HepG2 (cell line): ENCODE measurements at regions not wholly inside any gene's neighbourhood (a gene's known extent, or its start where the extent isn't known, plus 50 kb on each side); places are given as distances from the start of the nearest gene placed in this dataset.

Source experiments
- ATAC-seq: fragments of 200-7000 bp; cut with Tn5 transposase; 3 replicates; pipeline ENCODE4 v1.9.1; 2020; ENCODE audit warnings: mild to moderate bottlenecking, moderate library complexity
- BruUV-seq: library from RNA; stranded (reverse); fragments of 400-500 nt; replicated peaks from 2 replicates; lab custom pipeline; 2021; lab: Mats Ljungman, UMichigan
- CTCF ChIA-PET: fragments of 300-600 bp; formaldehyde crosslinking; extraction: SDS; loops from one replicate; lab custom pipeline; 2021; ENCODE audit warnings: low total read pairs, inconsistent platforms, low intra/inter-chr PET ratio; lab: Yijun Ruan, JAX
- POLR2A ChIA-PET: fragments of 350-600 bp; sonication (Branson Sonifier 250); formaldehyde crosslinking; loops from one replicate; lab custom pipeline; 2020; ENCODE audit warnings: antibody characterized with exemption, inconsistent platforms; lab: Yijun Ruan, JAX
- DNase-seq: peaks from one replicate; pipeline ENCODE4 v3.0.0-alpha.2; 2015; ENCODE audit warnings: low spot score
- FAIRE-seq: peaks from 3 replicates; lab custom pipeline; 2011; peaks lifted over from hg19 to GRCh38; lab: Jason Lieb, UNC
- H2AFZ ChIP-seq: one replicate; pipeline ENCODE4 v1.6.1; 2011; ENCODE audit warnings: low read length, inconsistent platforms
- H3K27ac ChIP-seq: fragments of 300-600 bp; 3 replicates; pipeline ENCODE4 v1.8.0; 2011; ENCODE audit warnings: mixed run types, mild to moderate bottlenecking, mixed read lengths, low read length, inconsistent platforms; ENCODE audit not compliant: insufficient read depth; ENCODE audit errors: extremely low read length
- H3K27me3 ChIP-seq, 2 experiments: fragments of 200-600 bp in 1 of 2; 2 replicates in 1 of 2; 3 replicates in 1 of 2; pipeline versions ENCODE4 v1.6.0 to v1.8.0; 2011; ENCODE audit warnings: low read length in 2 of 2, mild to moderate bottlenecking in 2 of 2, moderate library complexity in 2 of 2, inconsistent platforms in 1 of 2; ENCODE audit not compliant: insufficient read depth in 2 of 2, control insufficient read depth in 1 of 2
- H3K36me3 ChIP-seq, 2 experiments: fragments of 200-600 bp in 1 of 2; replicated peaks in 1 of 2; 2 replicates in 1 of 2; 3 replicates in 1 of 2; pipeline versions ENCODE4 v1.5.1 to v1.8.0; 2011; ENCODE audit warnings: low read length in 2 of 2, inconsistent platforms in 1 of 2; ENCODE audit not compliant: insufficient read depth in 2 of 2, control insufficient read depth in 1 of 2
- H3K4me1 ChIP-seq: 2 replicates; pipeline ENCODE4 v1.5.1; 2012; ENCODE audit warnings: low read length, inconsistent platforms; ENCODE audit not compliant: insufficient read depth
- H3K4me2 ChIP-seq: 2 replicates; pipeline ENCODE4 v1.6.0; 2011; ENCODE audit warnings: low read depth, low read length, inconsistent platforms
- H3K4me3 ChIP-seq, 3 experiments: fragments of 200-600 bp in 1 of 3; sonication (generic), shearing (Covaris generic) in 1 of 3; replicated peaks in 1 of 3; 2 replicates each; pipeline ENCODE4 v1.5.1; 2011 to 2016; ENCODE audit warnings: low read length in 3 of 3, inconsistent platforms in 2 of 3, low read depth in 2 of 3, mild to moderate bottlenecking in 2 of 3, control low read depth in 1 of 3, mixed read lengths in 1 of 3; ENCODE audit not compliant: insufficient read depth in 1 of 3
- H3K79me2 ChIP-seq: one replicate; pipeline ENCODE4 v1.6.1; 2011; ENCODE audit warnings: low read length, inconsistent platforms; ENCODE audit not compliant: insufficient read depth
- H3K9ac ChIP-seq: 2 replicates; pipeline ENCODE4 v1.6.0; 2011; ENCODE audit warnings: mild to moderate bottlenecking, low read depth, low read length, inconsistent platforms; ENCODE audit not compliant: insufficient read depth
- H3K9me3 ChIP-seq: 2 replicates; pipeline ENCODE4 v1.5.1; 2012; ENCODE audit warnings: mild to moderate bottlenecking, low read length
- H4K20me1 ChIP-seq: 2 replicates; pipeline ENCODE4 v1.6.0; 2011; ENCODE audit warnings: inconsistent platforms, mild to moderate bottlenecking, low read length, moderate library complexity; ENCODE audit not compliant: insufficient read depth
- HNF4G ChIP-seq, 2 experiments: sonication (generic) in 1 of 2; formaldehyde crosslinking in 1 of 2; IDR thresholded peaks; 2 replicates each; pipeline versions ENCODE4 v1.4.0 to v1.6.1; 2011 to 2020; ENCODE audit warnings: borderline replicate concordance in 2 of 2, low read depth in 2 of 2, mild to moderate bottlenecking in 2 of 2, low read length in 1 of 2, missing genetic modification reagents in 1 of 2, moderate library complexity in 1 of 2
- PHF5A ChIP-seq: IDR thresholded peaks from one replicate; pipeline ENCODE4 v1.6.1; 2018; ENCODE audit warnings: low read depth, missing genetic modification reagents; ENCODE audit not compliant: unreplicated experiment
- SMARCC2 ChIP-seq: fragments of 450-650 bp; IDR thresholded peaks from 2 replicates; pipeline ENCODE4 v1.6.1; 2017; ENCODE audit warnings: antibody characterized with exemption, mild to moderate bottlenecking
- SP140L ChIP-seq: sonication (generic); formaldehyde crosslinking; IDR thresholded peaks from 2 replicates; pipeline ENCODE4 v1.4.0; 2020; ENCODE audit warnings: missing genetic modification reagents, borderline replicate concordance
- YY1 ChIP-seq: IDR thresholded peaks from 2 replicates; pipeline ENCODE4 v1.6.1; 2011; ENCODE audit warnings: low read length, low read depth, moderate library complexity, mild to moderate bottlenecking; ENCODE audit not compliant: insufficient read depth, insufficient replicate concordance
- ZFP91 ChIP-seq: sonication (generic); formaldehyde crosslinking; IDR thresholded peaks from 2 replicates; pipeline ENCODE4 v1.9.0; 2022; ENCODE audit warnings: missing genetic modification reagents, mild to moderate bottlenecking, borderline replicate concordance
- ZNF10 ChIP-seq: sonication (generic); formaldehyde crosslinking; IDR thresholded peaks from 2 replicates; pipeline ENCODE4 v1.4.0; 2020; ENCODE audit warnings: mild to moderate bottlenecking, low read depth, missing genetic modification reagents, borderline replicate concordance
- ZNF530 ChIP-seq: sonication (generic); formaldehyde crosslinking; IDR thresholded peaks from 2 replicates; pipeline ENCODE4 v1.5.0; 2020; ENCODE audit warnings: low read depth, mild to moderate bottlenecking, missing genetic modification reagents
- ZNF672 ChIP-seq: sonication (generic); formaldehyde crosslinking; IDR thresholded peaks from 2 replicates; pipeline ENCODE4 v1.8.1; 2022; ENCODE audit warnings: missing genetic modification reagents
- WGBS: methylation state at CpG from one replicate; pipeline ENCODE4 v1.1.6; 2017; ENCODE audit warnings: low lambda C conversion rate; 5-methylcytosine and 5-hydroxymethylcytosine counted together
- in situ Hi-C: cut with HindIII; loops from 2 replicates; pipeline ENCODE4 v1.10.0; 2017; ENCODE audit warnings: low pct_unique_long_range_greater_than_20kb; ENCODE audit not compliant: extremely low pct_ligation_motif_present
- intact Hi-C: fragments of 100-400 bp; cut with micrococcal nuclease; formaldehyde crosslinking; loops from one replicate; pipeline ENCODE4 v1.10.0; 2022; ENCODE audit not compliant: unreplicated experiment

GRCh38 chr4:79201971-79202370, 123.9 kb downstream of the NAA11 start:
- H3K4me3 ChIP-seq: no peak overlapping the region
- no peaks in the 10 kb centered on the region for H3K4me1 ChIP-seq
- ChIA-PET CTCF (no interaction called here), POLR2A (no interaction called here)
- FAIRE-seq (no peak), DNase-seq (no peak), ATAC-seq (no peak)
- in situ Hi-C loops (no loop called here), intact Hi-C loops (no loop called here)
- H3K27me3 ChIP-seq: no peaks in the 10 kb centered on the region
- no peaks in the 10 kb centered on the region for H4K20me1 ChIP-seq
- no peak for TF ChIP-seq ZNF672
- TF ChIP-seq SP140L: no peak
- H2AFZ ChIP-seq: no peak overlapping the region
- no peaks in the 10 kb centered on the region for H3K9me3 ChIP-seq
- H3K36me3 ChIP-seq: no peaks in the 10 kb centered on the region
- no peak overlapping the region for H3K9ac ChIP-seq
- no peak overlapping the region for H3K4me2 ChIP-seq
- BruUV-seq: no TSS peak
- no peak overlapping the region for H3K27ac ChIP-seq
- 0% methylated on average over 2 of the region's 2 CpGs for WGBS
- H3K79me2 ChIP-seq: no peaks in the 10 kb centered on the region

DNA sequence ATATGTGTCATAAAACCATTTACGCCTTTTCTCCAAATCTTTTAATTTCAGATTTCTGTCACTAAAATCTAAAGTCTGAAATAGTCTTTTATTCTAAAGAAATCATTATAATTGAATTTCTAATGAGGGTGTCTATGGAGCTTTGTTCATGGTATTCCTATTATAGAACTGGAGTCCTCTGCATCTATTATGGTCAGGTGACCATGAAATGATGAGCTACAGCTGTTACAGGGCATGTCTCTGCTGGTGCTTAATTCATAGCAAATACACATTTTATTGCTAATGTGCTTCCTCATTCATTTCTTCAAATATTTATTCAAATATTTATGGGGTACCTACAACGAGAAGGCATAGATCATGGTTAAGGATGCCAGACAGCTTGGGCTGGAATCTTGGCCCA, 126.1 kb downstream of the NAA11 start:
- ChIA-PET POLR2A (no interaction called here), CTCF (no interaction called here)
- Histone ChIP-seq H3K4me1 (no peaks in the 10 kb centered on the region), H3K36me3 (no peaks in the 10 kb centered on the region), H3K9me3 (no peaks in the 10 kb centered on the region), H3K79me2 (no peaks in the 10 kb centered on the region), H2AFZ (no peak overlapping the region), H3K27me3 (no peaks in the 10 kb centered on the region), H3K9ac (no peak overlapping the region), H4K20me1 (no peaks in the 10 kb centered on the region), H3K4me3 (no peak overlapping the region), H3K27ac (no peak overlapping the region), H3K4me2 (no peak overlapping the region)
- BruUV-seq: no TSS peak
- whole genome bisulfite sequencing: 18% methylated on average over 2 of the region's 2 CpGs
- FAIRE-seq (no peak), DNase-seq (no peak), ATAC-seq (no peak)
- intact Hi-C loops (no loop called here), in situ Hi-C loops (no loop called here)
- TF ChIP-seq ZNF10 (CRISPR knock-in tag) (no peak), YY1 (no peak), PHF5A (no peak), ZFP91 (CRISPR knock-in tag) (no peak), HNF4G (IDR thresholded peaks at IDR 0.05; ENCODE audit: borderline replicate concordance, low read depth, low read length) (no peak), HNF4G (CRISPR knock-in tag; IDR thresholded peaks at IDR 0.05; ENCODE audit: borderline replicate concordance, low read depth) (no peak), SMARCC2 (no peak), ZNF530 (CRISPR knock-in tag) (no peak)
